ENCODE measurements at regions not wholly inside any gene's neighbourhood (a gene's known extent, or its start where the extent isn't known, plus 50 kb on each side); places are given as distances from the start of the nearest gene placed in this dataset.

- Histone ChIP-seq H3K9me3 (ENCODE audit: control insufficient read depth in 2 of 2, insufficient read depth in 1 of 2, low read length in 1 of 2) (no peaks in the 10 kb centered on the region), H3K4me1 (ENCODE audit: control insufficient read depth in 2 of 2, insufficient read depth in 2 of 2, low read length in 2 of 2) (no peaks in the 10 kb centered on the region), H3K36me3 (ENCODE audit: control insufficient read depth in 2 of 2, insufficient read depth in 2 of 2, low read length in 1 of 2) (no peaks in the 10 kb centered on the region), H3K27ac (ENCODE audit: low read depth in 1 of 2, low read length in 1 of 2) (no peak overlapping the region), H3K27me3 (ENCODE audit: control insufficient read depth in 2 of 2, insufficient read depth in 1 of 2, low read length in 1 of 2) (no peaks in the 10 kb centered on the region), H3K4me3 (ENCODE audit: low read length in 2 of 2) (no peak overlapping the region)
- WGBS, result 96% methylated on average over 2 of the region's 2 CpGs
- DNase-seq (ENCODE audit: low read depth in 6 of 9, low spot score in 9 of 9), result no peak
These were observed 264.7 kb upstream of the PRICKLE1 start for GRCh38 chr12:42854208-42854607.

- Histone ChIP-seq H3K27me3 (ENCODE audit: control insufficient read depth in 2 of 2, insufficient read depth in 1 of 2, low read length in 1 of 2) (no peaks in the 10 kb centered on the region), H3K27ac (ENCODE audit: low read depth in 1 of 2, low read length in 1 of 2) (no peak overlapping the region), H3K9me3 (ENCODE audit: control insufficient read depth in 2 of 2, insufficient read depth in 1 of 2, low read length in 1 of 2) (no peaks in the 10 kb centered on the region), H3K4me3 (ENCODE audit: low read length in 2 of 2) (no peak overlapping the region), H3K36me3 (ENCODE audit: control insufficient read depth in 2 of 2, insufficient read depth in 2 of 2, low read length in 1 of 2) (no peaks in the 10 kb centered on the region), H3K4me1 (ENCODE audit: control insufficient read depth in 2 of 2, insufficient read depth in 2 of 2, low read length in 2 of 2) (no peaks in the 10 kb centered on the region)
- no peak for DNase-seq (ENCODE audit: low read depth in 6 of 9, low spot score in 9 of 9)
- WGBS, result 92% methylated on average over 4 of the region's 4 CpGs
These were observed 264.0 kb upstream of the PRICKLE1 start for GRCh38 chr12:42853370-42854140.

GRCh38 chr12:42846782-42847181, 257.2 kb upstream of the PRICKLE1 start:
- H3K27me3 ChIP-seq (ENCODE audit: control insufficient read depth in 2 of 2, insufficient read depth in 1 of 2, low read length in 1 of 2), result no peaks in the 10 kb centered on the region
- H3K36me3 ChIP-seq (ENCODE audit: control insufficient read depth in 2 of 2, insufficient read depth in 2 of 2, low read length in 1 of 2), result no peaks in the 10 kb centered on the region
- 96% methylated on average over 1 of the region's 1 CpG for WGBS
- no peaks in the 10 kb centered on the region for H3K4me1 ChIP-seq (ENCODE audit: control insufficient read depth in 2 of 2, insufficient read depth in 2 of 2, low read length in 2 of 2)
- no peak overlapping the region for H3K4me3 ChIP-seq (ENCODE audit: low read length in 2 of 2)
- H3K9me3 ChIP-seq (ENCODE audit: control insufficient read depth in 2 of 2, insufficient read depth in 1 of 2, low read length in 1 of 2), result no peaks in the 10 kb centered on the region
- H3K27ac ChIP-seq (ENCODE audit: low read depth in 1 of 2, low read length in 1 of 2), result no peak overlapping the region
- no peak for DNase-seq (ENCODE audit: low read depth in 6 of 9, low spot score in 9 of 9)

- Histone ChIP-seq H3K4me3 (ENCODE audit: low read length in 2 of 2) (no peak overlapping the region), H3K27me3 (ENCODE audit: control insufficient read depth in 2 of 2, insufficient read depth in 1 of 2, low read length in 1 of 2) (no peaks in the 10 kb centered on the region), H3K27ac (ENCODE audit: low read depth in 1 of 2, low read length in 1 of 2) (no peak overlapping the region), H3K36me3 (ENCODE audit: control insufficient read depth in 2 of 2, insufficient read depth in 2 of 2, low read length in 1 of 2) (no peaks in the 10 kb centered on the region), H3K9me3 (ENCODE audit: control insufficient read depth in 2 of 2, insufficient read depth in 1 of 2, low read length in 1 of 2) (no peaks in the 10 kb centered on the region), H3K4me1 (ENCODE audit: control insufficient read depth in 2 of 2, insufficient read depth in 2 of 2, low read length in 2 of 2) (no peaks in the 10 kb centered on the region)
- 96% methylated on average over 2 of the region's 2 CpGs for WGBS
- no peak for DNase-seq (ENCODE audit: low read depth in 6 of 9, low spot score in 9 of 9)
These were observed 244.5 kb upstream of the PRICKLE1 start for GRCh38 chr12:42834062-42834461.

- Histone ChIP-seq H3K36me3 (ENCODE audit: control insufficient read depth in 2 of 2, insufficient read depth in 2 of 2, low read length in 1 of 2) (no peaks in the 10 kb centered on the region), H3K4me3 (ENCODE audit: low read length in 2 of 2) (no peak overlapping the region), H3K4me1 (ENCODE audit: control insufficient read depth in 2 of 2, insufficient read depth in 2 of 2, low read length in 2 of 2) (no peaks in the 10 kb centered on the region), H3K27ac (ENCODE audit: low read depth in 1 of 2, low read length in 1 of 2) (no peak overlapping the region), H3K27me3 (ENCODE audit: control insufficient read depth in 2 of 2, insufficient read depth in 1 of 2, low read length in 1 of 2) (no peaks in the 10 kb centered on the region), H3K9me3 (ENCODE audit: control insufficient read depth in 2 of 2, insufficient read depth in 1 of 2, low read length in 1 of 2) (no peaks in the 10 kb centered on the region)
- 85% methylated on average over 4 of the region's 4 CpGs for WGBS
- DNase-seq (ENCODE audit: low read depth in 6 of 9, low spot score in 9 of 9), result no peak
These were observed 239.3 kb upstream of the PRICKLE1 start for GRCh38 chr12:42828836-42829235.

- H3K27ac ChIP-seq (ENCODE audit: low read depth in 1 of 2, low read length in 1 of 2), result no peak overlapping the region
- H3K27me3 ChIP-seq (ENCODE audit: control insufficient read depth in 2 of 2, insufficient read depth in 1 of 2, low read length in 1 of 2), result no peaks in the 10 kb centered on the region
- no peaks in the 10 kb centered on the region for H3K4me1 ChIP-seq (ENCODE audit: control insufficient read depth in 2 of 2, insufficient read depth in 2 of 2, low read length in 2 of 2)
- 96% methylated on average over 2 of the region's 2 CpGs for WGBS
- DNase-seq (ENCODE audit: low read depth in 6 of 9, low spot score in 9 of 9), result no peak
- no peaks in the 10 kb centered on the region for H3K36me3 ChIP-seq (ENCODE audit: control insufficient read depth in 2 of 2, insufficient read depth in 2 of 2, low read length in 1 of 2)
- H3K9me3 ChIP-seq (ENCODE audit: control insufficient read depth in 2 of 2, insufficient read depth in 1 of 2, low read length in 1 of 2), result no peaks in the 10 kb centered on the region
- no peak overlapping the region for H3K4me3 ChIP-seq (ENCODE audit: low read length in 2 of 2)
These were observed 234.8 kb upstream of the PRICKLE1 start for GRCh38 chr12:42824327-42824726.

GRCh38 chr12:42823679-42824078, 234.1 kb upstream of the PRICKLE1 start:
- H3K4me1 ChIP-seq (ENCODE audit: control insufficient read depth in 2 of 2, insufficient read depth in 2 of 2, low read length in 2 of 2), result no peaks in the 10 kb centered on the region
- no peak for DNase-seq (ENCODE audit: low read depth in 6 of 9, low spot score in 9 of 9)

GRCh38 chr12:42819846-42820245, 230.3 kb upstream of the PRICKLE1 start:
- H3K27me3 ChIP-seq (ENCODE audit: control insufficient read depth in 2 of 2, insufficient read depth in 1 of 2, low read length in 1 of 2), result no peaks in the 10 kb centered on the region
- no peak for DNase-seq (ENCODE audit: low read depth in 6 of 9, low spot score in 9 of 9)
- H3K27ac ChIP-seq (ENCODE audit: low read depth in 1 of 2, low read length in 1 of 2), result no peak overlapping the region
- H3K4me1 ChIP-seq (ENCODE audit: control insufficient read depth in 2 of 2, insufficient read depth in 2 of 2, low read length in 2 of 2), result no peaks in the 10 kb centered on the region
- 71% methylated on average over 6 of the region's 6 CpGs for WGBS
- no peaks in the 10 kb centered on the region for H3K9me3 ChIP-seq (ENCODE audit: control insufficient read depth in 2 of 2, insufficient read depth in 1 of 2, low read length in 1 of 2)
- H3K4me3 ChIP-seq (ENCODE audit: low read length in 2 of 2), result no peak overlapping the region
- H3K36me3 ChIP-seq (ENCODE audit: control insufficient read depth in 2 of 2, insufficient read depth in 2 of 2, low read length in 1 of 2), result no peaks in the 10 kb centered on the region

More at GRCh38 chr12:42823679-42824078, 234.1 kb upstream of the PRICKLE1 start:
- Histone ChIP-seq H3K27ac (ENCODE audit: low read depth in 1 of 2, low read length in 1 of 2) (no peak overlapping the region), H3K27me3 (ENCODE audit: control insufficient read depth in 2 of 2, insufficient read depth in 1 of 2, low read length in 1 of 2) (no peaks in the 10 kb centered on the region), H3K9me3 (ENCODE audit: control insufficient read depth in 2 of 2, insufficient read depth in 1 of 2, low read length in 1 of 2) (no peaks in the 10 kb centered on the region), H3K4me3 (ENCODE audit: low read length in 2 of 2) (no peak overlapping the region), H3K36me3 (ENCODE audit: control insufficient read depth in 2 of 2, insufficient read depth in 2 of 2, low read length in 1 of 2) (no peaks in the 10 kb centered on the region)

- no peaks in the 10 kb centered on the region for H3K4me1 ChIP-seq (ENCODE audit: control insufficient read depth in 2 of 2, insufficient read depth in 2 of 2, low read length in 2 of 2)
- no peak overlapping the region for H3K27ac ChIP-seq (ENCODE audit: low read depth in 1 of 2, low read length in 1 of 2)
- H3K4me3 ChIP-seq (ENCODE audit: low read length in 2 of 2), result no peak overlapping the region
- WGBS, result 90% methylated on average over 2 of the region's 2 CpGs
- no peaks in the 10 kb centered on the region for H3K36me3 ChIP-seq (ENCODE audit: control insufficient read depth in 2 of 2, insufficient read depth in 2 of 2, low read length in 1 of 2)
- DNase-seq (ENCODE audit: low read depth in 6 of 9, low spot score in 9 of 9), result no peak
- no peaks in the 10 kb centered on the region for H3K27me3 ChIP-seq (ENCODE audit: control insufficient read depth in 2 of 2, insufficient read depth in 1 of 2, low read length in 1 of 2)
- no peaks in the 10 kb centered on the region for H3K9me3 ChIP-seq (ENCODE audit: control insufficient read depth in 2 of 2, insufficient read depth in 1 of 2, low read length in 1 of 2)
These were observed 225.5 kb upstream of the PRICKLE1 start for GRCh38 chr12:42815068-42815467.

Data from thymus (tissue), 11 donors.